A673 (cell line): ENCODE measurements at regions not wholly inside any gene's neighbourhood (a gene's known extent, or its start where the extent isn't known, plus 50 kb on each side); places are given as distances from the start of the nearest gene placed in this dataset.

ENCODE experiments used
- BruUV-seq: library from RNA; stranded (reverse); fragments of 400-500 nt; replicated peaks from 2 replicates; lab custom pipeline; 2021; lab: Mats Ljungman, UMichigan
- CTCF ChIA-PET: fragments of 300-600 bp; sonication (Branson Sonifier 250); formaldehyde crosslinking; loops from one replicate; lab custom pipeline; 2022; ENCODE audit warnings: antibody characterized with exemption; lab: Charles Lee
- POLR2A ChIA-PET: fragments of 300-600 bp; sonication (Branson Sonifier 250); formaldehyde crosslinking; loops from one replicate; lab custom pipeline; 2022; ENCODE audit warnings: antibody characterized with exemption; ENCODE audit not compliant: low non-redundant PET; lab: Charles Lee
- DNase-seq: peaks from one replicate; pipeline ENCODE4 v3.0.0-alpha.2; 2015; ENCODE audit warnings: low spot score
- H3K27ac ChIP-seq: fragments of 200-600 bp; sonication (generic); 2 replicates; pipeline ENCODE4 v1.5.1; 2016; ENCODE audit warnings: mixed run types, low read depth, mild to moderate bottlenecking, mixed read lengths, antibody characterized with exemption, low read length; ENCODE audit not compliant: poor library complexity, severe bottlenecking
- H3K27me3 ChIP-seq: fragments of 200-600 bp; sonication (generic); replicated peaks from 2 replicates; pipeline ENCODE4 v1.6.1; 2017; ENCODE audit warnings: mixed run types, low read depth, mild to moderate bottlenecking, mixed read lengths, antibody characterized with exemption, low read length; ENCODE audit not compliant: insufficient read depth, poor library complexity
- H3K36me3 ChIP-seq: fragments of 200-600 bp; sonication (generic); 2 replicates; pipeline ENCODE4 v1.6.1; 2016; ENCODE audit warnings: mixed run types, mild to moderate bottlenecking, mixed read lengths, antibody characterized with exemption, low read length; ENCODE audit not compliant: insufficient read depth, poor library complexity, severe bottlenecking
- H3K4me1 ChIP-seq: fragments of 200-600 bp; sonication (generic); 2 replicates; pipeline ENCODE4 v1.6.1; 2017; ENCODE audit warnings: mixed run types, mild to moderate bottlenecking, mixed read lengths, antibody characterized with exemption, low read length; ENCODE audit not compliant: insufficient read depth, poor library complexity, severe bottlenecking
- H3K4me3 ChIP-seq: fragments of 200-600 bp; sonication (generic); 2 replicates; pipeline ENCODE4 v1.5.1; 2016; ENCODE audit warnings: low read depth, mixed run types, mild to moderate bottlenecking, mixed read lengths, low read length; ENCODE audit not compliant: poor library complexity, severe bottlenecking
- H3K9me3 ChIP-seq: fragments of 200-600 bp; sonication (generic); 2 replicates; pipeline ENCODE4 v1.6.1; 2016; ENCODE audit warnings: mixed run types, low read depth, mild to moderate bottlenecking, mixed read lengths, antibody characterized with exemption, low read length; ENCODE audit not compliant: poor library complexity, severe bottlenecking
- CTCF ChIP-seq: fragments of 300-800, 200-600 bp; sonication (generic); conservative IDR thresholded peaks from 2 replicates; pipeline ENCODE4 v1.5.1; 2017; ENCODE audit warnings: low read depth, mild to moderate bottlenecking, antibody characterized with exemption, low read length, moderate library complexity, mixed read lengths
- EZH2 ChIP-seq: fragments of 200-600 bp; sonication (generic); IDR thresholded peaks from 2 replicates; pipeline ENCODE4 v1.6.1; 2017; ENCODE audit warnings: borderline replicate concordance, low read depth, mild to moderate bottlenecking, mixed read lengths, antibody characterized with exemption, low read length; ENCODE audit not compliant: poor library complexity, severe bottlenecking
- intact Hi-C: fragments of 100-400 bp; cut with micrococcal nuclease; formaldehyde crosslinking; loops from one replicate; pipeline ENCODE4 v1.10.0; 2022; ENCODE audit not compliant: unreplicated experiment

GRCh38 chrX:139026811-139027210, 315.3 kb upstream of the FGF13 start:
- BruUV-seq: no TSS peak
- no peak for TF ChIP-seq CTCF
- no peak for TF ChIP-seq EZH2
- H3K4me1 ChIP-seq: peaks cover 1% of the 10 kb centered on the region
- intact Hi-C loops: no loop called here
- H3K36me3 ChIP-seq: no peaks in the 10 kb centered on the region
- no peak overlapping the region for H3K27ac ChIP-seq
- no peaks in the 10 kb centered on the region for H3K9me3 ChIP-seq
- no peak overlapping the region for H3K4me3 ChIP-seq
- POLR2A ChIA-PET: no interaction called here
- CTCF ChIA-PET: no interaction called here
- peak; percentile 3 for DNase-seq
- no peaks in the 10 kb centered on the region for H3K27me3 ChIP-seq

- Histone ChIP-seq H3K4me3 (no peak overlapping the region), H3K4me1 (peaks cover 5% of the 10 kb centered on the region), H3K36me3 (no peaks in the 10 kb centered on the region), H3K9me3 (no peaks in the 10 kb centered on the region), H3K27me3 (no peaks in the 10 kb centered on the region), H3K27ac (no peak overlapping the region)
- no TSS peak for BruUV-seq
- CTCF ChIA-PET: no interaction called here
- no peak for DNase-seq
- intact Hi-C loops: no loop called here
- POLR2A ChIA-PET: no interaction called here
- TF ChIP-seq EZH2 (no peak), CTCF (no peak)
Measured at GRCh38 chrX:139026406-139026805, 314.9 kb upstream of the FGF13 start.

GRCh38 chrX:139025816-139026215, 314.3 kb upstream of the FGF13 start:
- ChIA-PET CTCF (no interaction called here), POLR2A (no interaction called here)
- DNase-seq: no peak
- no peak for TF ChIP-seq EZH2
- TF ChIP-seq CTCF: no peak
- Histone ChIP-seq H3K4me3 (no peak overlapping the region), H3K36me3 (no peaks in the 10 kb centered on the region), H3K27ac (no peak overlapping the region), H3K4me1 (peaks cover 7% of the 10 kb centered on the region), H3K27me3 (no peaks in the 10 kb centered on the region), H3K9me3 (no peaks in the 10 kb centered on the region)
- intact Hi-C loops: no loop called here
- BruUV-seq: no TSS peak

GRCh38 chrX:139023531-139023930, 312.0 kb upstream of the FGF13 start:
- Histone ChIP-seq H3K36me3 (no peaks in the 10 kb centered on the region), H3K27ac (no peak overlapping the region), H3K4me3 (no peak overlapping the region), H3K27me3 (no peaks in the 10 kb centered on the region), H3K4me1 (peaks cover 14% of the 10 kb centered on the region), H3K9me3 (no peaks in the 10 kb centered on the region)
- no peak for DNase-seq
- no peak for TF ChIP-seq CTCF
- TF ChIP-seq EZH2: no peak
- BruUV-seq: no TSS peak
- intact Hi-C loops: no loop called here
- POLR2A ChIA-PET: no interaction called here
- CTCF ChIA-PET: no interaction called here
